ENCODE measurements at regions not wholly inside any gene's neighbourhood (a gene's known extent, or its start where the extent isn't known, plus 50 kb on each side); places are given as distances from the start of the nearest gene placed in this dataset.

- TF ChIP-seq, protein P1, sequence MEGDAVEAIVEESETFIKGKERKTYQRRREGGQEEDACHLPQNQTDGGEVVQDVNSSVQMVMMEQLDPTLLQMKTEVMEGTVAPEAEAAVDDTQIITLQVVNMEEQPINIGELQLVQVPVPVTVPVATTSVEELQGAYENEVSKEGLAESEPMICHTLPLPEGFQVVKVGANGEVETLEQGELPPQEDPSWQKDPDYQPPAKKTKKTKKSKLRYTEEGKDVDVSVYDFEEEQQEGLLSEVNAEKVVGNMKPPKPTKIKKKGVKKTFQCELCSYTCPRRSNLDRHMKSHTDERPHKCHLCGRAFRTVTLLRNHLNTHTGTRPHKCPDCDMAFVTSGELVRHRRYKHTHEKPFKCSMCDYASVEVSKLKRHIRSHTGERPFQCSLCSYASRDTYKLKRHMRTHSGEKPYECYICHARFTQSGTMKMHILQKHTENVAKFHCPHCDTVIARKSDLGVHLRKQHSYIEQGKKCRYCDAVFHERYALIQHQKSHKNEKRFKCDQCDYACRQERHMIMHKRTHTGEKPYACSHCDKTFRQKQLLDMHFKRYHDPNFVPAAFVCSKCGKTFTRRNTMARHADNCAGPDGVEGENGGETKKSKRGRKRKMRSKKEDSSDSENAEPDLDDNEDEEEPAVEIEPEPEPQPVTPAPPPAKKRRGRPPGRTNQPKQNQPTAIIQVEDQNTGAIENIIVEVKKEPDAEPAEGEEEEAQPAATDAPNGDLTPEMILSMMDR (IDR thresholded peaks at IDR 0.05): no peak
- no peak for TF ChIP-seq POLR2A (IDR thresholded peaks at IDR 0.05)
These were observed 1627.4 kb downstream of the STIM2 start for GRCh38 chr4:28488021-28488420.
